Stimulated activated naive CD8-positive, alpha-beta T cell treated with anti-CD3 and anti-CD28 coated beads, Interleukin-15, amount 100 ng/mL, for 72 hours (primary cell): ENCODE measurements at regions not wholly inside any gene's neighbourhood (a gene's known extent, or its start where the extent isn't known, plus 50 kb on each side); places are given as distances from the start of the nearest gene placed in this dataset.

Experiments used
- ATAC-seq: fragments of 150-1000 bp; cut with Tn5 transposase; 2 replicates; pipeline ENCODE4 v1.10.0; 2021; ENCODE audit warnings: mild to moderate bottlenecking, moderate library complexity
- DNase-seq, 2 donors: peaks; one replicate each; pipeline ENCODE4 v3.0.0; 2021 to 2022
- H3K27ac Mint-ChIP-seq, 2 donors: one replicate each; pipeline ENCODE4 v1.8.0; 2022; ENCODE audit warnings: mild to moderate bottlenecking in 2 of 2, mixed read lengths in 2 of 2, moderate library complexity in 2 of 2
- H3K27me3 Mint-ChIP-seq: one replicate; pipeline ENCODE4 v1.8.0; 2022; ENCODE audit warnings: mixed read lengths
- H3K4me1 Mint-ChIP-seq: one replicate; pipeline ENCODE4 v1.8.0; 2022; ENCODE audit warnings: mild to moderate bottlenecking, mixed read lengths
- H3K4me3 Mint-ChIP-seq, 2 donors: one replicate each; pipeline ENCODE4 v1.8.0; 2022; ENCODE audit warnings: mild to moderate bottlenecking in 2 of 2, mixed read lengths in 2 of 2, moderate library complexity in 1 of 2
- H3K9me3 Mint-ChIP-seq, 2 donors: one replicate each; pipeline ENCODE4 v1.8.0; 2022; ENCODE audit warnings: mixed read lengths in 2 of 2

DNA sequence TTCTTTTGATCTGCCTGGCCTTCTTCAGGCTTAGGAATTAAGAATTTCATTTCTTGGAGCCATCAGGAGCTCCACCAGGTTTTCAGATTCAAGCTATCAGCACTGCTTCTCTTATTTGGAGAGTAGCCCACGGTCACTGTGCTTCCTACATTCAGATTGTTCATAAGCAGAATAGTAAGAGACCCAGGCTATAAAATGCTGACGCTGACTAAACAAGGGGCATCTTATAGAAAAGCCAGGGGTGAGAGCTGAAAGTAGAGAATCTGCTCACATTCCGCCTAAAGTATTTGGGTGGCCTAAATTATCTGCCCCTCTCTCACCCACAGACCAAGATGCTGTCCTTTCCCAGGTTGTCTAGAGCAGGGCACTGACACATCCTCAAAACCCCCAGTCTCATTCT is 120.3 kb upstream of the SULT1C3 start:
- no peak overlapping the region for H3K4me3 Mint-ChIP-seq
- no peak overlapping the region for H3K27ac Mint-ChIP-seq
- H3K27me3 Mint-ChIP-seq, result no peaks in the 10 kb centered on the region
- no peak for ATAC-seq
- H3K9me3 Mint-ChIP-seq, result no peaks in the 10 kb centered on the region
- DNase-seq, result no peak
- no peaks in the 10 kb centered on the region for H3K4me1 Mint-ChIP-seq

DNA sequence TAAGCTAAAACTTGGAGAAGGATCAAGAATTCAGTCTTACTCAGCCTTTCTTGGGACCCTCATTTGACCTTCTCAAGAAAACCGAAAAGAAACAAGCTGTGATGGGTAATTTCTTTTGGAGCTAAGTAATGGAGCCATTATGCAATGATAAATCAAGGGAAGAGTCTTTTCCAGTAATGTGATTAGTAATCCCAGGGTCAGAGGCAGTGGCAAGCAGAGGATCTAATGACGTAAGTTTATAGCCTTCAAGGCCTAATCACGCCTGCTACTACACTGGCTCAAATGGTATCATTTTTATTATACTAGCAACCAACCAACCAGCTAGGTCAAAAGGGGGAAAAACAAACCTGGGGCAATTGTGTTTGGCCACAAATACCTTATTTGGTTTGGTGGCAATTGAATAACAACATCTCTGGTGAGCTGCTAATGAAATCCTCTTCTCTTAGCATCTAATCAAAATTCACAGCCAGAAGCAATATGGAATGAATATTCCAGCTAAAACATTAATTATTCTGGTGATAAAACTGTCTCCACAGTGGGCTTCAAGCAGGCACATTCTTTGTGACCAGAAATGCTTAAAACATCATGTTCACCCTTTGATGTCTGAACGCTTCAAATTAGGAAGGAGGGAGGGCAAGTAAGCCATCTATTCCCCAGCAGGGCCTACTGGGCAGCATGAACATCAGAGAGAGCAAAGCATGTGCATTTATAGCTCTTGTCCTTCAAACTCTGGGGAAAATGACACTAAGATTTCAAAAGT is 114.9 kb upstream of the SULT1C3 start:
- no peak overlapping the region for H3K4me3 Mint-ChIP-seq

GRCh38 chr2:108125581-108125980 is 114.2 kb upstream of the SULT1C3 start:
- no peaks in the 10 kb centered on the region for H3K4me1 Mint-ChIP-seq
- H3K9me3 Mint-ChIP-seq, result no peaks in the 10 kb centered on the region
- ATAC-seq, result no peak
- DNase-seq, result no peak
- no peak overlapping the region for H3K4me3 Mint-ChIP-seq
- no peak overlapping the region for H3K27ac Mint-ChIP-seq
- H3K27me3 Mint-ChIP-seq, result no peaks in the 10 kb centered on the region

More for the DNA sequence above, 114.9 kb upstream of the SULT1C3 start:
- H3K27me3 Mint-ChIP-seq, result no peaks in the 10 kb centered on the region
- no peak for ATAC-seq
- H3K27ac Mint-ChIP-seq, result no peak overlapping the region
- DNase-seq, result no peak
- no peaks in the 10 kb centered on the region for H3K4me1 Mint-ChIP-seq
- H3K9me3 Mint-ChIP-seq, result no peaks in the 10 kb centered on the region

- H3K4me1 Mint-ChIP-seq, result no peaks in the 10 kb centered on the region
- no peak for DNase-seq
- H3K27ac Mint-ChIP-seq, result no peak overlapping the region
- no peak overlapping the region for H3K4me3 Mint-ChIP-seq
- ATAC-seq, result no peak
- H3K27me3 Mint-ChIP-seq, result no peaks in the 10 kb centered on the region
- peaks cover 0 to 8% of the 10 kb centered on the region in 2 donors for H3K9me3 Mint-ChIP-seq
Observed at GRCh38 chr2:108128249-108128648, 111.5 kb upstream of the SULT1C3 start.

GRCh38 chr2:108129636-108130035 is 110.1 kb upstream of the SULT1C3 start:
- Mint-ChIP-seq H3K4me1 (no peaks in the 10 kb centered on the region), H3K4me3 (no peak overlapping the region), H3K9me3 (peaks cover 0 to 8% of the 10 kb centered on the region in 2 donors), H3K27ac (no peak overlapping the region), H3K27me3 (no peaks in the 10 kb centered on the region)
- ATAC-seq (no peak), DNase-seq (no peak)

DNA sequence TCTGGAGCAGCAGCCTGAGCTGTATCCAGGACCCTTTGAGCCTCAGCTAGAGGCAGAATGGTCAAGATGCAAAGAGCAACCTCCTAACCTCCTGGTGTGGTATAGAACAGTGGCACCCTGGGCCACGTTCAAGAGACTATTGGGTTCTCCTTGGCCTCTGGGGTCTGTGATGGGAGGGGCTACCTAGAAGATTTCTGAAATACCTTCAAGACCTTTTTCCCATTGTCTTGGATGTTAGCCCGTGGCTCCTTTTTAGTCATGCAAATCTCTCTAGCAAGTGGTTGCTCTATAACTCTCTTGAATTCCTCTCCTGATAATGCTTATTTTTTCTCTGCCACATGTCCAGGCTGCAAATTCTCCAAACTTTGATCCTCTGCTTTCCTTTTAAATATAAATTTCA is 106.3 kb upstream of the SULT1C3 start:
- no peak overlapping the region for H3K4me3 Mint-ChIP-seq
- H3K27ac Mint-ChIP-seq, result no peak overlapping the region
- peaks cover 0 to 8% of the 10 kb centered on the region in 2 donors for H3K9me3 Mint-ChIP-seq
- H3K27me3 Mint-ChIP-seq, result no peaks in the 10 kb centered on the region
- no peaks in the 10 kb centered on the region for H3K4me1 Mint-ChIP-seq
- ATAC-seq (no peak), DNase-seq (no peak)

DNA sequence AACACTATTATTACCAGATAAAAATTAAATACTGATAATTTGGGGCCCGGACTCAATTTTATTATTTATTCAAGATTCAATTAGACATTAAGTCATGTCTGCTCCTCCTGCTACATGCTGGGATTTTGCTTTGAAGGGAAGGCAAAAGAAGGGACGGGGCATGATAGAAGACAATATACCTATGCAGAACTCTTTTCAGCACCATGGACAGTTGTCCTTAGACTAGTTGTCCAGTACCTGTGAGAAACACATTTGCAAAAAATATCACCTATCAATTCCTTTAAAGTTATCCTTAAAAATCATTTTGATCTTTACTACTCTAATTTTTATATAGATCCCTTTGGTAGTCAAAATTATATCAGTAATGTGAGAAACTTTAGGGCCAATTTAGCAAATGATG is 100.2 kb upstream of the SULT1C3 start:
- no peak overlapping the region for H3K4me3 Mint-ChIP-seq
- H3K27me3 Mint-ChIP-seq, result no peaks in the 10 kb centered on the region
- no peak for DNase-seq
- H3K27ac Mint-ChIP-seq, result no peak overlapping the region
- ATAC-seq, result no peak
- peaks cover 0 to 7% of the 10 kb centered on the region in 2 donors for H3K9me3 Mint-ChIP-seq
- no peaks in the 10 kb centered on the region for H3K4me1 Mint-ChIP-seq

DNA sequence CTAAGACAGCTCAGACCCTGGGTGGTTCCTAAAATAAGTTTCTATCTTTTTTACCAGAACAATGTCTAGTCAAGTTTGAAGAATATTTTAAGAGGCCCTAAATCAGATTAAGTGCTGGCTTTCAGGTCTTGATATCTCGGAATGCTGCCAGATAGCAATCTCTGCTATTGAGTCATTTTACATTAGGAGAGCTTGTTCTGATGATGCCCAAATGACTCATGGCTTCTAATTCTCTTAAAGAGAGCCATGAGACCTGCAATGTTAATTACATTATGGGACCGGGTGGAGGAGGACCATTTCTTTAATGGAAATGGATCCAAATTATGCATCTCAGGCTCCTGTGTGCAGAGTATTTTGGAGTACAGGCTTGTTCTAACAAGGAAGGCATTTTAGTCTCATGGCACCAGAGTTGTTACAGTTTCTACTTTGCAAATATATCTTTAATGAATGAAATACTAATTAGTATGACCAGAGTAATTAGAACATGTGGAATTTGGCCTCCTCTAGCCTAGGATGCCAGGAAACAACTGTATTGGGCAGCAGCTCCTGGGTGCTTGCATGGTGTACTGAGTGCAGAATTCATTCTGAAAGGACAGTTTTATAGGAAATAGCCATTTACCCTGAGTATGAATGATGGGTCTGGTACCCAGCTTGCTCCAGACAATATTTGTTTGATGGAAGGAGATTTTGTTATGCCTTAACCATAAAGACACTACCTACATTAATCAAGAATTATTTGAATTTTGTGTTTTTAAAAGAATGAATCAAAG is 94.0 kb upstream of the SULT1C3 start:
- no peak overlapping the region for H3K27ac Mint-ChIP-seq
- no peak for ATAC-seq
- DNase-seq, result no peak
- no peaks in the 10 kb centered on the region for H3K4me1 Mint-ChIP-seq
- no peaks in the 10 kb centered on the region for H3K9me3 Mint-ChIP-seq
- H3K4me3 Mint-ChIP-seq, result no peak overlapping the region
- H3K27me3 Mint-ChIP-seq, result no peaks in the 10 kb centered on the region

- no peak overlapping the region for H3K4me3 Mint-ChIP-seq
- peaks cover 14% of the 10 kb centered on the region for H3K27me3 Mint-ChIP-seq
- no peaks in the 10 kb centered on the region for H3K4me1 Mint-ChIP-seq
- no peak for ATAC-seq
- no peaks in the 10 kb centered on the region for H3K9me3 Mint-ChIP-seq
- H3K27ac Mint-ChIP-seq, result no peak overlapping the region
- DNase-seq, result no peak
Observed at GRCh38 chr2:108148555-108148954, 91.2 kb upstream of the SULT1C3 start.

- Mint-ChIP-seq H3K4me1 (no peaks in the 10 kb centered on the region), H3K4me3 (no peak overlapping the region), H3K27me3 (peaks cover 22% of the 10 kb centered on the region), H3K27ac (no peak overlapping the region), H3K9me3 (no peaks in the 10 kb centered on the region)
- DNase-seq (no peak), ATAC-seq (no peak)
Observed at GRCh38 chr2:108154366-108155061, 85.3 kb upstream of the SULT1C3 start.

GRCh38 chr2:108161298-108161697 is 78.5 kb upstream of the SULT1C3 start:
- no peak for DNase-seq
- Mint-ChIP-seq H3K27ac (no peak overlapping the region), H3K4me3 (no peak overlapping the region), H3K9me3 (no peaks in the 10 kb centered on the region), H3K27me3 (peaks cover 13% of the 10 kb centered on the region), H3K4me1 (no peaks in the 10 kb centered on the region)
- ATAC-seq, result no peak

DNA sequence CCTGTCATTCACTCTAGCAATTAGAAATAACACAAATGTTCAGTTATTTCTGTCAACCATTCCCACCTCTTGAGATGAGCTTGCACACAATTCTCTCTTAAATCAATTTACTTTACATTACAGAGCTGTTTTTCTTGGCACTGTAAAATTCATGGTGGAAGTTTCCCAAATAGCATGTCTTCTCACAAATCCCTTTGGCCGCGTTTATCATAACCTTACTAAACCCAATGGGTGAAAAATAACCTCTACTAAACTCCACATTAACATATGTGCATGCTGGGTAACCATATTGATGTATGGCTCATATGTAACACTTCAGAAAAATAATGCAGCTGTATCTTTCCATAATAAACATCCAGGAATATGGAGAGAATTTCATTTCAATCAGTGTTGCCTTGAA is 75.5 kb upstream of the SULT1C3 start:
- no peak overlapping the region for H3K4me3 Mint-ChIP-seq
- DNase-seq (no peak), ATAC-seq (no peak)
- H3K4me1 Mint-ChIP-seq, result no peaks in the 10 kb centered on the region
- H3K27ac Mint-ChIP-seq, result no peak overlapping the region
- H3K9me3 Mint-ChIP-seq, result no peaks in the 10 kb centered on the region
- peaks cover 15% of the 10 kb centered on the region for H3K27me3 Mint-ChIP-seq

DNA sequence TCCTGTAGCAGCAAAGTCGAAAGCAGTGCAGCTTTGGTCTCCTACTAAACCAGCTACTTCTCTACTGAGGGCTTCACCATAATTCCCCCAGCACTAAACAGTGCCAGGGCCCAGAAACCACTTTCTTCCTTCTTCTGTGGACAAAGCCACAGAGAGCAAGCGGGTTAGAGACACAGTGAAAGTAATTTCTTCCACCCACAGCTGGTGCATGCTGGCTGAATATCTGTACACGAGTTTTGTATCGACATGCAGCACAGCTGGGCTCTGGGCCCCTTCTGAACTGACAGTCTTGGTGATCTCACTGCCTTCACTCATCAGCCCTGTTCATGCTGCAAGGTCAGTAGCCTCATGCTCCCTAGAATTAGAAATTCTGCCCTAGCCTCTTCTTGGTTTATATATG is 74.0 kb upstream of the SULT1C3 start:
- no peak for ATAC-seq
- Mint-ChIP-seq H3K4me1 (no peaks in the 10 kb centered on the region), H3K9me3 (no peaks in the 10 kb centered on the region), H3K27ac (no peak overlapping the region), H3K4me3 (no peak overlapping the region), H3K27me3 (peaks cover 15% of the 10 kb centered on the region)
- no peak for DNase-seq

- no peaks in the 10 kb centered on the region for H3K4me1 Mint-ChIP-seq
- H3K27ac Mint-ChIP-seq, result no peak overlapping the region
- no peaks in the 10 kb centered on the region for H3K9me3 Mint-ChIP-seq
- H3K27me3 Mint-ChIP-seq, result peaks cover 15% of the 10 kb centered on the region
- ATAC-seq (no peak), DNase-seq (no peak)
- no peak overlapping the region for H3K4me3 Mint-ChIP-seq
Observed at GRCh38 chr2:108167699-108168098, 72.1 kb upstream of the SULT1C3 start.

DNA sequence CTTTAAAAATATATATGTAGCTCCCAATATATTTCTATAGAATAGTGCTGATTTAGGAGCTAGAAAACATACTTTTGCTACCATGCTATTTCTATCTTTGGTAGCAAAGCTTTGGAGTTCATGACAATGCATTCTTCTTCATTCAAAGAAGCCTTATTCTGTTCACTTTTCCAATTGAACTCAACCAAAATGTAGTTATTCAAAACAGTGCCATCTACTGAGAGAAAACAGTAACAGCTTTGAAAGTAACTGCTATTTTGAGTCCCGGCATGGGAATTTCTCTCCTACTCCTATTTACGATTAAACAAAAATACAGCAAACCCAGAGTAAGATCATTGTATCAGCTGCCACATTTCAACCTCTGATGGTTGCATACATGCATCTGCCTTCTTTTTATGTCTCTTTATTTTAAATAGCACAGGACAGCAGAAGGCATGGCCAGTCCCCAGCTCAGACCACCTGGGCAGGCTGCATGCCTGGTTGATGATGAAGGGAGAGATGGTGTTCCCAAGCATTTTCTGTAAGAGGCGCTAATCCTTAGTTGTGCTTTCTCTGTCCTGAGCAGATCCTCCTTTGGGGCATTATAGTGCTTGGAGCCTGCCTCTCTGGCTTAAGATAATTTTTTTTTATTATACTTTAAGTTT is 69.7 kb upstream of the SULT1C3 start:
- H3K9me3 Mint-ChIP-seq, result no peaks in the 10 kb centered on the region
- H3K27me3 Mint-ChIP-seq, result peaks cover 10% of the 10 kb centered on the region
- H3K27ac Mint-ChIP-seq, result no peak overlapping the region
- no peak for ATAC-seq
- H3K4me3 Mint-ChIP-seq, result no peak overlapping the region
- DNase-seq, result no peak
- no peaks in the 10 kb centered on the region for H3K4me1 Mint-ChIP-seq

GRCh38 chr2:108171657-108172056 is 68.1 kb upstream of the SULT1C3 start:
- ATAC-seq (no peak), DNase-seq (no peak)
- H3K27me3 Mint-ChIP-seq, result peaks cover 10% of the 10 kb centered on the region
- no peaks in the 10 kb centered on the region for H3K9me3 Mint-ChIP-seq
- H3K27ac Mint-ChIP-seq, result no peak overlapping the region
- no peaks in the 10 kb centered on the region for H3K4me1 Mint-ChIP-seq
- H3K4me3 Mint-ChIP-seq, result no peak overlapping the region
